ENCODE measurements at regions not wholly inside any gene's neighbourhood (a gene's known extent, or its start where the extent isn't known, plus 50 kb on each side); places are given as distances from the start of the nearest gene placed in this dataset.

GRCh38 chr6:77373955-77374354 is 89.3 kb downstream of the HTR1B start:
- Mint-ChIP-seq H3K27me3 (ENCODE audit: unreplicated experiment) (no peaks in the 10 kb centered on the region), H3K9me3 (ENCODE audit: unreplicated experiment) (no peaks in the 10 kb centered on the region), H3K4me3 (ENCODE audit: unreplicated experiment) (no peak overlapping the region), H3K4me1 (ENCODE audit: low read depth, unreplicated experiment) (no peaks in the 10 kb centered on the region), H3K36me3 (ENCODE audit: unreplicated experiment) (no peaks in the 10 kb centered on the region), H3K27ac (ENCODE audit: unreplicated experiment) (no peak overlapping the region)
- no peak for TF ChIP-seq CTCF (IDR thresholded peaks at IDR 0.05; ENCODE audit: partially characterized antibody, unreplicated experiment)
- no peak for DNase-seq

- no peaks in the 10 kb centered on the region for H3K36me3 Mint-ChIP-seq (ENCODE audit: unreplicated experiment)
- H3K4me3 Mint-ChIP-seq (ENCODE audit: unreplicated experiment), result no peak overlapping the region
- no peak for TF ChIP-seq CTCF (IDR thresholded peaks at IDR 0.05; ENCODE audit: partially characterized antibody, unreplicated experiment)
- H3K27ac Mint-ChIP-seq (ENCODE audit: unreplicated experiment), result no peak overlapping the region
- H3K4me1 Mint-ChIP-seq (ENCODE audit: low read depth, unreplicated experiment), result no peaks in the 10 kb centered on the region
- H3K27me3 Mint-ChIP-seq (ENCODE audit: unreplicated experiment), result no peaks in the 10 kb centered on the region
- DNase-seq, result no peak
- H3K9me3 Mint-ChIP-seq (ENCODE audit: unreplicated experiment), result no peaks in the 10 kb centered on the region
Observed at GRCh38 chr6:77371748-77372147, 91.5 kb downstream of the HTR1B start.

- no peaks in the 10 kb centered on the region for H3K27me3 Mint-ChIP-seq (ENCODE audit: unreplicated experiment)
- peaks cover 3% of the 10 kb centered on the region for H3K4me1 Mint-ChIP-seq (ENCODE audit: low read depth, unreplicated experiment)
- peak overlapping the region; percentile 92 for H3K4me3 Mint-ChIP-seq (ENCODE audit: unreplicated experiment)
- no peaks in the 10 kb centered on the region for H3K9me3 Mint-ChIP-seq (ENCODE audit: unreplicated experiment)
- DNase-seq, result peak; percentile 50
- no peaks in the 10 kb centered on the region for H3K36me3 Mint-ChIP-seq (ENCODE audit: unreplicated experiment)
- H3K27ac Mint-ChIP-seq (ENCODE audit: unreplicated experiment), result peak overlapping the region; percentile 84
- no peak for TF ChIP-seq CTCF (IDR thresholded peaks at IDR 0.05; ENCODE audit: partially characterized antibody, unreplicated experiment)
Observed at GRCh38 chr6:77368660-77369313, 94.5 kb downstream of the HTR1B start.

- DNase-seq, result no peak
- Mint-ChIP-seq H3K4me1 (ENCODE audit: low read depth, unreplicated experiment) (peaks cover 3% of the 10 kb centered on the region), H3K27me3 (ENCODE audit: unreplicated experiment) (no peaks in the 10 kb centered on the region), H3K27ac (ENCODE audit: unreplicated experiment) (no peak overlapping the region), H3K9me3 (ENCODE audit: unreplicated experiment) (peaks cover 1% of the 10 kb centered on the region), H3K36me3 (ENCODE audit: unreplicated experiment) (peaks cover 5% of the 10 kb centered on the region), H3K4me3 (ENCODE audit: unreplicated experiment) (no peak overlapping the region)
- no peak for TF ChIP-seq CTCF (IDR thresholded peaks at IDR 0.05; ENCODE audit: partially characterized antibody, unreplicated experiment)
Observed at GRCh38 chr6:77366798-77367197, 96.5 kb downstream of the HTR1B start.

GRCh38 chr6:77363702-77364101 is 99.6 kb downstream of the HTR1B start:
- Mint-ChIP-seq H3K4me3 (ENCODE audit: unreplicated experiment) (no peak overlapping the region), H3K36me3 (ENCODE audit: unreplicated experiment) (peaks cover 5% of the 10 kb centered on the region), H3K27me3 (ENCODE audit: unreplicated experiment) (no peaks in the 10 kb centered on the region), H3K4me1 (ENCODE audit: low read depth, unreplicated experiment) (peaks cover 3% of the 10 kb centered on the region), H3K27ac (ENCODE audit: unreplicated experiment) (no peak overlapping the region), H3K9me3 (ENCODE audit: unreplicated experiment) (peaks cover 1% of the 10 kb centered on the region)
- TF ChIP-seq CTCF (IDR thresholded peaks at IDR 0.05; ENCODE audit: partially characterized antibody, unreplicated experiment), result no peak
- DNase-seq, result no peak
